GM19324 (cell line): ENCODE measurements at regions not wholly inside any gene's neighbourhood (a gene's known extent, or its start where the extent isn't known, plus 50 kb on each side); places are given as distances from the start of the nearest gene placed in this dataset.

Experiments used
- ATAC-seq: cut with Tn5 transposase; IDR thresholded peaks from one replicate; pipeline ENCODE4 v1.9.1; 2021; ENCODE audit warnings: mild to moderate bottlenecking, moderate library complexity; ENCODE audit not compliant: unreplicated experiment, low FRiP score

- ATAC-seq: no peak
These were observed 936.4 kb downstream of the FAT4 start for GRCh38 chr4:126251169-126251568.

DNA sequence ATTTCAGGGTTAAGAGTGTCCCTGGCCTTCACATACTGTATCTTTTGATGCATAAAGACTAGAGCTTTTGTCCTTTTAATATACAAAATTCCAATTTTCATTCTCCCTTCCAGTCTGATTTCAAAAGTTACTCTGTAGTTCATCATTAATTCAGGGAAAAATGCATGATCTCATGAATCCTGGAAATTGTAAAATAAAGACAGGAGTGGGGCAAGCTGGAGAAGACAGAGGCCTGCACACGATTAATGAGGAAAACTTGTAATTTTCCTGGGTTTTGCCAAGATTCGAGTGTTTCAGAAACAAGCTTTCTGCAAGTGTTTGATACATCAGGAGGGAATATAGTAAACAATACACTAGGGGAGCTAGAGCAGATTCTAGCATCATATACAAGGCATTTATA lies 947.9 kb downstream of the FAT4 start:
- ATAC-seq: no peak

DNA sequence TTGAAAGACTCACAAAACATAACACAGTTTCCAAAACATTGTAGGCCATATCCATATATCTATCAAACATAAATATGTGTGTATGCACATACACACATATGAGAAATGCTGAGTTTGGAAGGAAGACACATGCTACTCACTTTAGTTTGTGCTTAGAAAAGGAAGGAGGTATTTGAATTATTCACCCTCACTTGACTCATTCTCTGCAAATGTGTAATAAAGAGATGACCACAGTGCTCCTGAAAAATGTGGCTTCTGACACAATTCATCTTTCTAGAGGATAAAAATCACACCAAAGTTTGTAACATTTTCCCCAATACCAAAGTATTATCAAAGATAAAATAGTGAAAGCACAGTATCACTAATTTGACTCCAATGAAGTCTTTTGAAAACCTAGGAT lies 950.1 kb downstream of the FAT4 start:
- no peak for ATAC-seq

- no peak for ATAC-seq
These were observed 951.1 kb downstream of the FAT4 start for GRCh38 chr4:126265888-126266287.

- no peak for ATAC-seq
These were observed 952.9 kb downstream of the FAT4 start for GRCh38 chr4:126267689-126268088.

- no peak for ATAC-seq
These were observed 953.4 kb downstream of the FAT4 start for GRCh38 chr4:126268106-126268505.

GRCh38 chr4:126269106-126269505 lies 954.4 kb downstream of the FAT4 start:
- no peak for ATAC-seq

GRCh38 chr4:126271292-126271691 lies 956.5 kb downstream of the FAT4 start:
- no peak for ATAC-seq

GRCh38 chr4:126273746-126274145 lies 959.0 kb downstream of the FAT4 start:
- no peak for ATAC-seq

GRCh38 chr4:126291886-126292285 lies 977.1 kb downstream of the FAT4 start:
- ATAC-seq: no peak

DNA sequence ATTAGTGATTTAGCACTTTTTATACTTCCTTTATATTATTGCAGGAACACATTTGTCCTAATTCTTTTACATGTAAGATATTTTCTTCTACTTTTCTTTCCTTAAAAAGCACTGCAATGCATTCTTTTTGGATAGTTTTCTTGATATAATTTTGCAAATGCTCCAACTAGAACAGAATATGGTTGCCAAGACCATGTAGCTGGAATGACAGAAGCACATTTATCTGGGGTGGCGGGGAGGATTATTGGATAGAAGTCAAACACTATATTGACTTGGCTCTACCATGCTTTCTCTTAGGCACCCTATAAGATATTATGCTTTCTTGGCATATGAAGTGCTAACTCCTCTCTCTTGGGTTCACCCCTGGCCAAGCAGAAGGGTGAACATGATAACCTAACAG lies 983.5 kb downstream of the FAT4 start:
- ATAC-seq: no peak

DNA sequence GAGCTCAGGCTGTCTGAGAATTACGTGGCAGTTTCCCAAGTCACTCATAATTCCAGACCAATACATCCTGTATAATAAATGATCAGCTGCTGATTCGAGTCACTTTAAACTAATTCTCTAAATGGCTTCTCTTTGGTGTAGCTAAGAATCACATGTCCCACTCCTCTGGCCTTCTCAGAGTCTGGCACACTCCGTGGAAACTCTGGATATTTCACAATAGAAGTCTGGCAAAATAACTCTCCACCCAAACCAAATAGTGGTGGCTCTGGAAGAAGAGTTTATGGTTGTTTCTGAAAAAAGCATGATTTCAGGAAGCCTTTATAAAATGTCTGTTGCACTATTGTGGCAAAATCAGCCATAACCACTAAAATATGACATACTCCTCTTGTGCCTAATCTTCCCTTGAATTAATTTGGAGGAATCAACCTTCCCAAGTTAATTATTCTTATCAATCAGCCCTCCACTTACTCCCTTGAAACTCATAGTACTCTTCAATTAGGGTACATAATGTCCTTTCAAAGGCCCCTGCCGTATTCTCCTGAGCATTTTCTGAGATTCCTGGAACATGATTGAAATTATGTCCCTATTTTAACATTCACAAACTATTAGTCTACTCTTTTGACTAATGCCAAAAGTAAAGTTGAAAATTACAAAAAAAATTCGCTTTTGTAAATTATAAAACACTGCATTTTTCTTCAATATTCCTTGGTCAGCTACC lies 991.6 kb downstream of the FAT4 start:
- ATAC-seq: no peak

DNA sequence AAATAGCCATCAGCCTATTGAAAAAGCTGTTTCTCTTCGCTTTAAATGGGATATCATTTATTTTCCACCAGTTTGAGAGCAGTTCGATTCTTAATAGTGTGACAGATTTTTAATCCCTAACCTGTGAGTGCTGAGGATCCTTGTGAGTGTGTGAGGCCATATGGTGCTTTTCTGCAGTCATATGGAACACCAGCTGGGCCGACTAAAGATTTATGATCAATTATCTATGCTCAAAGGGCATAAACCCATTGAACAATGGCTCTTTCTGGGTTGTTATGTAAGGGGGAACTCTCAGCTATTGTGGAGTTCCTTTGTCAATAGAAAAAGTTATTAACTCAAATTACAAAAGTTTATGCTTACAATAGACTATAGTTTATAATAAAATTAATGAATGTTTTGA lies 1003.6 kb downstream of the FAT4 start:
- ATAC-seq: no peak

GRCh38 chr4:126328914-126329313 lies 1014.2 kb downstream of the FAT4 start:
- no peak for ATAC-seq

DNA sequence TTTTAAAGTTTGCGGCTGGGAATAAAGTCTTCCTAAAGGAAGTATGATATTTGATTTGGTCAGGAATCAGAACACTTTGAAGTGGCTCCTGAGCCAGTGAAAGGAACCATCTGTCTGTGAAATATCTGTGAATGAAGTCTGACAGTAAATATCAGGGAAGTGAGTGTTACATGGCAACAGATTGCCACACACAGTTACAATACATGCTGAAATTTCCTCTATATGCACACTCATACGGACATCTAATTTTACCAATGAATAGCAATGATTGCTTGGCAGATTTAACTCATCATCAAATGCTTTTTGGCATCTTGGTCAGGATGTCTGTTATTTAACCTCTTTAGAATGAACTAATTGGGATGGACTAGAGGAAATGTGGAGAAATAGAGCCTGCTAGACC lies 1023.8 kb downstream of the FAT4 start:
- ATAC-seq: no peak

GRCh38 chr4:126341927-126342326 lies 1027.2 kb downstream of the FAT4 start:
- no peak for ATAC-seq

DNA sequence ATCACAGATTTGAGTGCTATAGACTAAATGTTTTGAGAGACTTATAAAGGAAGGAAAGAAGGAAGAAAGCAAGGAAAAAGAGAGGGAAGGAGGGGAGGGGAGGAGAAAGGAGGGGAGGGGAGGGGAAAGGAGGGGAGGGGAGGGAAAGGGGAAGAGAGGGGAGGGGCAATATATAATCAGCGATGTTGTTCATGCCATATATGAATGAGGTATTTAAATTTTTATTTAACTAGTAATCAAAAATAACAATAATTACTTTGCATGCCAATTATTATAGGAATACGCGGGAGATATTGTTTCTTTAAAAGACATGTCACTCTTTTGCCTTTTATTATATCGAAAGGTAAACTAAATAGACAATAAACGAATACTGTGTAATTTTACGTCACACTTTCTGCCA lies 1029.7 kb downstream of the FAT4 start:
- ATAC-seq: no peak

DNA sequence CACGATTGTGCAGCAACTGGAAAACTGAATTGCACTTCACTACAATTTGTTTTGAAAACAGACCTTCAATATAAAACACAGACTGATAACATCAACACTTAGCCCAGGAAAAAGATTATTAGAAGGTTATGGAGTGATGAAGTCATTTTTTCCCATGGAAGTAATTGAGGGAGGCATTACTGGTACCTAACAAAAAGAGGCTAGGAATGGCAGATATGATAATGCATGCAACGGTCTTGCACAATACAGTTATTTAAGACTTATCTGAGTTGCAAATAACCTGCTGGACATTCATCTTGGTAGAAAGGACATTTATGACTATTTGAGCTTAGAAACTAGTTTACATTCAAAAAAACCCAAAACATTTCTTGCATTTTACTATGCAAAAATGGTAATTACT lies 1031.9 kb downstream of the FAT4 start:
- ATAC-seq: no peak

GRCh38 chr4:126354784-126355183 lies 1040.0 kb downstream of the FAT4 start:
- ATAC-seq: no peak

GRCh38 chr4:126358041-126358440 lies 1043.3 kb downstream of the FAT4 start:
- no peak for ATAC-seq

DNA sequence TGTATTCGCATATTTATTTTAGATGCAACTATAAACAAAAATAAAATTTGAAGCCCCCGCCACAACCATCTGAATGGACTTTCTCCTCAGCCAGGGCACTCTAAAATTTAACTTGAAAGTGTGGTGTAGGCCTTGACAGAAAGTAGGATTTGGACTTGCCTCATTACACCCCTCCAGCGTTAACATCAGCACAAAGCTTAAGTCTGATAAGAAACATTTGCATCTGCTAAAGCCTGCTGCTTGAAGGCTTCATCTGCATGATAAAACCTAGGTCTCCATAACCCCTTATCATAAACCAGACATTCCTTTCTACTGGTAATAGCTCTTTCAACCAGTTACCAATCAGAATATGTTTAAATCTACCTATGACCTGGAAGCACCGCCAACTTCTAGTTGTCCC lies 1046.5 kb downstream of the FAT4 start:
- no peak for ATAC-seq

DNA sequence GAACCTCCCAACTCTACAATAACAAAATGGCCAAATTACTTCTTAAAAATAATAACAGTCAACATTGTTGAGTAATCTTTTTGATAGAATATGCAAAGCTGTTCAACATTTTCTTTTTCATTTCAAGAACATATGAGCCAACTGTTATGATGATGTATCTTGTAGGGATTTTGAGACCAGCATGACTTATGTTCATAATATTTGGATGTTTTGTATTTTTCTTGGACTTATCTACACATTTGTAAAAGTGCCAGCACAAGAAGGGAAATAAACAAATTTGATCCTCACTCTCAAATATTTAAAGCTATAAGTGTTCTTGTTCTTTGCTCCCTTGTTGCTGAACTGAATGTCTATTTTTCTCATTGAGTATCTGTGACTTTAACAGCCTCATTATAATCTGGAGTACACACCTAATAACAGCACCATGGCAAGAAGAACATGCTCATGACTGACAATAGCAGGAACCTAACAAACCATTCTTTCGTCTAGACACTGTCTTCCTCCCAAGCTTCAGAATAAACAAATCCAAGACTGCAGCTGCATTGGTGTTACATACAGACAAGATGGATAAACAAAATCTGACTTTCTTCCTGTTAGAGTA lies 1049.7 kb downstream of the FAT4 start:
- ATAC-seq: no peak
